ENCODE measurements at regions not wholly inside any gene's neighbourhood (a gene's known extent, or its start where the extent isn't known, plus 50 kb on each side); places are given as distances from the start of the nearest gene placed in this dataset.

GRCh38 chr16:35170610-35171009 is 1711.2 kb downstream of the TP53TG3F start:
- no peak for DNase-seq (ENCODE audit: low read depth in 2 of 2)

- no peak for DNase-seq (ENCODE audit: low read depth in 2 of 2)
These were observed 1711.7 kb downstream of the TP53TG3F start for GRCh38 chr16:35171106-35171505.

- no peak for DNase-seq (ENCODE audit: low read depth in 2 of 2)
These were observed 1713.9 kb downstream of the TP53TG3F start for GRCh38 chr16:35173295-35173694.

GRCh38 chr16:35174016-35174415 is 1714.6 kb downstream of the TP53TG3F start:
- no peak for DNase-seq (ENCODE audit: low read depth in 2 of 2)

GRCh38 chr16:35176449-35176848 is 1717.0 kb downstream of the TP53TG3F start:
- DNase-seq (ENCODE audit: low read depth in 2 of 2): no peak

GRCh38 chr16:35177851-35178250 is 1718.4 kb downstream of the TP53TG3F start:
- DNase-seq (ENCODE audit: low read depth in 2 of 2): no peak

- DNase-seq (ENCODE audit: low read depth in 2 of 2): no peak
These were observed 1721.6 kb downstream of the TP53TG3F start for GRCh38 chr16:35180970-35181369.

GRCh38 chr16:35181422-35182030 is 1722.1 kb downstream of the TP53TG3F start:
- no peak for DNase-seq (ENCODE audit: low read depth in 2 of 2)

GRCh38 chr16:35182043-35182677 is 1722.7 kb downstream of the TP53TG3F start:
- no peak for DNase-seq (ENCODE audit: low read depth in 2 of 2)

GRCh38 chr16:35182943-35183550 is 1723.6 kb downstream of the TP53TG3F start:
- DNase-seq (ENCODE audit: low read depth in 2 of 2): no peak

- DNase-seq (ENCODE audit: low read depth in 2 of 2): no peak
These were observed 1725.0 kb downstream of the TP53TG3F start for GRCh38 chr16:35184356-35184870.

GRCh38 chr16:35185366-35186044 is 1726.1 kb downstream of the TP53TG3F start:
- no peak for DNase-seq (ENCODE audit: low read depth in 2 of 2)

GRCh38 chr16:35186045-35186759 is 1726.8 kb downstream of the TP53TG3F start:
- DNase-seq (ENCODE audit: low read depth in 2 of 2): no peak

- no peak for DNase-seq (ENCODE audit: low read depth in 2 of 2)
These were observed 1728.3 kb downstream of the TP53TG3F start for GRCh38 chr16:35187665-35188225.

- DNase-seq (ENCODE audit: low read depth in 2 of 2): no peak
These were observed 1729.1 kb downstream of the TP53TG3F start for GRCh38 chr16:35188288-35189155.

GRCh38 chr16:35192993-35193392 is 1733.6 kb downstream of the TP53TG3F start:
- no peak for DNase-seq (ENCODE audit: low read depth in 2 of 2)

GRCh38 chr16:35193956-35194355 is 1734.5 kb downstream of the TP53TG3F start:
- DNase-seq (ENCODE audit: low read depth in 2 of 2): no peak

GRCh38 chr16:35194681-35195080 is 1735.3 kb downstream of the TP53TG3F start:
- DNase-seq (ENCODE audit: low read depth in 2 of 2): no peak

GRCh38 chr16:35195173-35195863 is 1735.9 kb downstream of the TP53TG3F start:
- no peak for DNase-seq (ENCODE audit: low read depth in 2 of 2)

- no peak for DNase-seq (ENCODE audit: low read depth in 2 of 2)
These were observed 1736.4 kb downstream of the TP53TG3F start for GRCh38 chr16:35195864-35196216.
